Panc1 (cell line): ENCODE measurements at regions not wholly inside any gene's neighbourhood (a gene's known extent, or its start where the extent isn't known, plus 50 kb on each side); places are given as distances from the start of the nearest gene placed in this dataset.

ENCODE experiments used
- ATAC-seq: fragments of 200-7000 bp; cut with Tn5 transposase; 2 replicates; pipeline ENCODE4 v1.9.1; 2020; ENCODE audit warnings: mild to moderate bottlenecking, moderate library complexity
- BruUV-seq: library from RNA; stranded (reverse); fragments of 400-500 nt; replicated peaks from 2 replicates; lab custom pipeline; 2021; lab: Mats Ljungman, UMichigan
- CTCF ChIA-PET: fragments of 300-600 bp; sonication (Branson Sonifier 250); formaldehyde crosslinking; loops from one replicate; lab custom pipeline; 2022; ENCODE audit warnings: antibody characterized with exemption; lab: Charles Lee
- POLR2A ChIA-PET: fragments of 300-600 bp; sonication (Branson Sonifier 250); formaldehyde crosslinking; loops from one replicate; lab custom pipeline; 2022; ENCODE audit warnings: antibody characterized with exemption; lab: Charles Lee
- DNase-seq: peaks from one replicate; pipeline ENCODE4 v3.0.0-alpha.2; 2010; ENCODE audit warnings: low read depth, low spot score
- H3K27ac ChIP-seq: 2 replicates; pipeline ENCODE4 v1.5.1; 2011; ENCODE audit warnings: mild to moderate bottlenecking, low read length, inconsistent platforms
- H3K27me3 ChIP-seq: fragments of 200-500 bp; sonication (Bioruptor generic); 2 replicates; pipeline ENCODE4 v1.6.0; 2014; ENCODE audit warnings: low read length, inconsistent platforms; ENCODE audit not compliant: control insufficient read depth, insufficient read depth
- H3K36me3 ChIP-seq: fragments of 200-500 bp; sonication (Bioruptor generic); 2 replicates; pipeline ENCODE4 v1.5.1; 2014; ENCODE audit warnings: inconsistent platforms, mild to moderate bottlenecking, low read length, moderate library complexity; ENCODE audit not compliant: control insufficient read depth, insufficient read depth
- H3K4me1 ChIP-seq: 2 replicates; pipeline ENCODE4 v1.5.1; 2011; ENCODE audit warnings: inconsistent platforms, mild to moderate bottlenecking, low read length, moderate library complexity; ENCODE audit not compliant: control insufficient read depth, insufficient read depth
- H3K4me3 ChIP-seq, 2 experiments: 2 replicates each; pipeline ENCODE4 v1.5.1; 2011 to 2012; ENCODE audit warnings: low read depth in 2 of 2, low read length in 2 of 2, mild to moderate bottlenecking in 2 of 2, inconsistent platforms in 1 of 2, moderate library complexity in 1 of 2
- H3K9me3 ChIP-seq: fragments of 200-500 bp; sonication (Bioruptor generic); 2 replicates; pipeline ENCODE4 v1.5.1; 2014; ENCODE audit warnings: low read depth, mild to moderate bottlenecking, inconsistent platforms, low read length, moderate library complexity; ENCODE audit not compliant: control insufficient read depth, insufficient read depth
- POLR2AphosphoS5 ChIP-seq: IDR thresholded peaks from 2 replicates; pipeline ENCODE4 v1.6.1; 2012; ENCODE audit warnings: mild to moderate bottlenecking, low read depth, low read length, moderate library complexity
- SIN3A ChIP-seq: IDR thresholded peaks from 2 replicates; pipeline ENCODE4 v1.6.1; 2012; ENCODE audit warnings: low read depth, mild to moderate bottlenecking, low read length, moderate library complexity, borderline replicate concordance; ENCODE audit not compliant: insufficient read depth
- TCF7L2 ChIP-seq: IDR thresholded peaks from 2 replicates; pipeline ENCODE4 v1.6.1; 2011; ENCODE audit warnings: mild to moderate bottlenecking, low read depth, low read length, inconsistent platforms
- in situ Hi-C: cut with HindIII; loops from 2 replicates; pipeline ENCODE4 v1.10.0; 2016; ENCODE audit warnings: low sequenced_read_pairs, low pct_unique_long_range_greater_than_20kb
- intact Hi-C: fragments of 100-400 bp; cut with micrococcal nuclease; formaldehyde crosslinking; loops from one replicate; pipeline ENCODE4 v1.10.0; 2022; ENCODE audit not compliant: unreplicated experiment
- TF ChIP-seq, protein P1 (sequence below), 2 experiments: IDR thresholded peaks; 2 replicates each; pipeline ENCODE4 v1.6.1; 2011 to 2012; ENCODE audit warnings: low read depth in 2 of 2, control low read depth in 1 of 2, low read length in 1 of 2, mild to moderate bottlenecking in 1 of 2, moderate library complexity in 1 of 2; ENCODE audit not compliant: insufficient read depth in 1 of 2
- TF ChIP-seq, protein P2 (sequence below): fragments of 450-650 bp; IDR thresholded peaks from 2 replicates; pipeline ENCODE4 v1.5.1; 2017; ENCODE audit warnings: mild to moderate bottlenecking

DNA sequence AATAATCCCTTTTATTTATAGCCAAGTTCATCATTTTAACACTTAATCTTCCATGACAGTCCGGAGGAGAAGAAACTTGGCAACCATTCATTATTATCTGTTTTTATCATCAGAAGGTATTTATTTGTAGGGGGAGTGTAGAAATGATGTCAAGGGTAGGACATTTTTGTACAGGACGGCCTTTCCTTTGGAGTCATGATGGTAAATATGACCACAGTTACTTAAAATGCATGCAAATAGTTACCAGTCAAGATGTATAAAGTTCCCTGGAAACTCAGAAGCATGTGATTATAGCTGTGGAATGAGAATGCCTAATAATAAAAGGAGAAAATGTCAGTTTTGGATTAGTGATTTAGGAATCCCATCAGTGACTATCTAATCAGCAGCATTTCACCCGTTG, 183.1 kb upstream of the PRPS1L1 start:
- ATAC-seq, result no peak
- no peaks in the 10 kb centered on the region for H3K9me3 ChIP-seq
- ChIA-PET CTCF (no interaction called here), POLR2A (no interaction called here)
- peaks cover 3% of the 10 kb centered on the region; the same call in 1 of the 2 replicates for H3K27me3 ChIP-seq
- no peaks in the 10 kb centered on the region for H3K36me3 ChIP-seq
- H3K4me1 ChIP-seq, result no peaks in the 10 kb centered on the region
- intact Hi-C loops (no loop called here), in situ Hi-C loops (no loop called here)
- no peak overlapping the region for H3K4me3 ChIP-seq
- no peak overlapping the region for H3K27ac ChIP-seq
- TF ChIP-seq, protein P1, sequence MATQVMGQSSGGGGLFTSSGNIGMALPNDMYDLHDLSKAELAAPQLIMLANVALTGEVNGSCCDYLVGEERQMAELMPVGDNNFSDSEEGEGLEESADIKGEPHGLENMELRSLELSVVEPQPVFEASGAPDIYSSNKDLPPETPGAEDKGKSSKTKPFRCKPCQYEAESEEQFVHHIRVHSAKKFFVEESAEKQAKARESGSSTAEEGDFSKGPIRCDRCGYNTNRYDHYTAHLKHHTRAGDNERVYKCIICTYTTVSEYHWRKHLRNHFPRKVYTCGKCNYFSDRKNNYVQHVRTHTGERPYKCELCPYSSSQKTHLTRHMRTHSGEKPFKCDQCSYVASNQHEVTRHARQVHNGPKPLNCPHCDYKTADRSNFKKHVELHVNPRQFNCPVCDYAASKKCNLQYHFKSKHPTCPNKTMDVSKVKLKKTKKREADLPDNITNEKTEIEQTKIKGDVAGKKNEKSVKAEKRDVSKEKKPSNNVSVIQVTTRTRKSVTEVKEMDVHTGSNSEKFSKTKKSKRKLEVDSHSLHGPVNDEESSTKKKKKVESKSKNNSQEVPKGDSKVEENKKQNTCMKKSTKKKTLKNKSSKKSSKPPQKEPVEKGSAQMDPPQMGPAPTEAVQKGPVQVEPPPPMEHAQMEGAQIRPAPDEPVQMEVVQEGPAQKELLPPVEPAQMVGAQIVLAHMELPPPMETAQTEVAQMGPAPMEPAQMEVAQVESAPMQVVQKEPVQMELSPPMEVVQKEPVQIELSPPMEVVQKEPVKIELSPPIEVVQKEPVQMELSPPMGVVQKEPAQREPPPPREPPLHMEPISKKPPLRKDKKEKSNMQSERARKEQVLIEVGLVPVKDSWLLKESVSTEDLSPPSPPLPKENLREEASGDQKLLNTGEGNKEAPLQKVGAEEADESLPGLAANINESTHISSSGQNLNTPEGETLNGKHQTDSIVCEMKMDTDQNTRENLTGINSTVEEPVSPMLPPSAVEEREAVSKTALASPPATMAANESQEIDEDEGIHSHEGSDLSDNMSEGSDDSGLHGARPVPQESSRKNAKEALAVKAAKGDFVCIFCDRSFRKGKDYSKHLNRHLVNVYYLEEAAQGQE (IDR thresholded peaks at IDR 0.05; ENCODE audit: insufficient read depth in 1 of 2, low read depth in 2 of 2, low read length in 1 of 2), result no peak
- TF ChIP-seq POLR2AphosphoS5, result no peak
- TF ChIP-seq, protein P2, sequence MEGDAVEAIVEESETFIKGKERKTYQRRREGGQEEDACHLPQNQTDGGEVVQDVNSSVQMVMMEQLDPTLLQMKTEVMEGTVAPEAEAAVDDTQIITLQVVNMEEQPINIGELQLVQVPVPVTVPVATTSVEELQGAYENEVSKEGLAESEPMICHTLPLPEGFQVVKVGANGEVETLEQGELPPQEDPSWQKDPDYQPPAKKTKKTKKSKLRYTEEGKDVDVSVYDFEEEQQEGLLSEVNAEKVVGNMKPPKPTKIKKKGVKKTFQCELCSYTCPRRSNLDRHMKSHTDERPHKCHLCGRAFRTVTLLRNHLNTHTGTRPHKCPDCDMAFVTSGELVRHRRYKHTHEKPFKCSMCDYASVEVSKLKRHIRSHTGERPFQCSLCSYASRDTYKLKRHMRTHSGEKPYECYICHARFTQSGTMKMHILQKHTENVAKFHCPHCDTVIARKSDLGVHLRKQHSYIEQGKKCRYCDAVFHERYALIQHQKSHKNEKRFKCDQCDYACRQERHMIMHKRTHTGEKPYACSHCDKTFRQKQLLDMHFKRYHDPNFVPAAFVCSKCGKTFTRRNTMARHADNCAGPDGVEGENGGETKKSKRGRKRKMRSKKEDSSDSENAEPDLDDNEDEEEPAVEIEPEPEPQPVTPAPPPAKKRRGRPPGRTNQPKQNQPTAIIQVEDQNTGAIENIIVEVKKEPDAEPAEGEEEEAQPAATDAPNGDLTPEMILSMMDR, result no peak
- no peak for TF ChIP-seq TCF7L2
- TF ChIP-seq SIN3A, result no peak
- no peak for DNase-seq
- BruUV-seq, result no TSS peak

GRCh38 chr7:18212308-18212707, 184.7 kb upstream of the PRPS1L1 start:
- no peak for DNase-seq
- ATAC-seq, result no peak

More at GRCh38 chr7:18212308-18212707, 184.7 kb upstream of the PRPS1L1 start:
- Histone ChIP-seq H3K4me3 (no peak overlapping the region), H3K27ac (no peak overlapping the region), H3K27me3 (peaks cover 3% of the 10 kb centered on the region; the same call in 1 of the 2 replicates), H3K9me3 (no peaks in the 10 kb centered on the region), H3K36me3 (no peaks in the 10 kb centered on the region), H3K4me1 (no peaks in the 10 kb centered on the region)
- in situ Hi-C loops, result no loop called here
- ChIA-PET POLR2A (no interaction called here), CTCF (no interaction called here)
- intact Hi-C loops, result no loop called here
- no TSS peak for BruUV-seq
- TF ChIP-seq TCF7L2 (no peak), POLR2AphosphoS5 (no peak), SIN3A (no peak)
- TF ChIP-seq, protein P1 (IDR thresholded peaks at IDR 0.05; ENCODE audit: insufficient read depth in 1 of 2, low read depth in 2 of 2, low read length in 1 of 2), result no peak
- TF ChIP-seq, protein P2, result no peak
